ENCODE measurements at regions not wholly inside any gene's neighbourhood (a gene's known extent, or its start where the extent isn't known, plus 50 kb on each side); places are given as distances from the start of the nearest gene placed in this dataset.
A peak's percentile ranks its signal among the peaks of the same experiment; 100 is the strongest.

GRCh38 chr2:163281717-163282116 is 443.1 kb upstream of the KCNH7 start (continued):
- TF ChIP-seq ZNF518B (CRISPR knock-in tag; IDR thresholded peaks at IDR 0.05) = no peak
- TF ChIP-seq ZNF449 (CRISPR knock-in tag; IDR thresholded peaks at IDR 0.05) = no peak
- no peak for TF ChIP-seq CBX3 (IDR thresholded peaks at IDR 0.05; ENCODE audit: borderline replicate concordance in 1 of 2, low read length in 2 of 2)
- no peak for TF ChIP-seq ILK (tag; IDR thresholded peaks at IDR 0.05; ENCODE audit: borderline replicate concordance, low read depth)
- no peak for TF ChIP-seq TRIM25 (IDR thresholded peaks at IDR 0.05; ENCODE audit: borderline replicate concordance)
- no peak for TF ChIP-seq SMC3 (conservative IDR thresholded peaks at IDR 0.05; ENCODE audit: insufficient read depth, low read depth, low read length)
- TF ChIP-seq MAFK (IDR thresholded peaks at IDR 0.05; ENCODE audit: low read length) = peak; percentile 40; the same call in 1 of the 2 replicates
